Endothelial cell of umbilical vein (primary cell): ENCODE measurements at regions not wholly inside any gene's neighbourhood (a gene's known extent, or its start where the extent isn't known, plus 50 kb on each side); places are given as distances from the start of the nearest gene placed in this dataset.

ENCODE experiments used
- EZH2 ChIP-seq: IDR thresholded peaks from 2 replicates; pipeline ENCODE4 v1.6.1; 2012; ENCODE audit warnings: borderline replicate concordance, low read depth, mild to moderate bottlenecking, moderate library complexity, low read length, inconsistent platforms; ENCODE audit not compliant: severe bottlenecking
- FOS ChIP-seq: IDR thresholded peaks from 2 replicates; pipeline ENCODE4 v1.6.1; 2011; ENCODE audit warnings: mild to moderate bottlenecking, low read length, moderate library complexity, borderline replicate concordance; ENCODE audit not compliant: insufficient read depth
- GATA2 ChIP-seq: IDR thresholded peaks from 2 replicates; pipeline ENCODE4 v1.7.0; 2011; ENCODE audit warnings: low read depth, mild to moderate bottlenecking, moderate library complexity, mixed read lengths, low read length; ENCODE audit not compliant: insufficient read length, insufficient read depth
- JUN ChIP-seq: IDR thresholded peaks from 2 replicates; pipeline ENCODE4 v1.6.1; 2011; ENCODE audit warnings: borderline replicate concordance, low read depth; ENCODE audit not compliant: insufficient read length, insufficient read depth
- MYC ChIP-seq: IDR thresholded peaks from one replicate; pipeline ENCODE4 v1.6.1; 2011; ENCODE audit warnings: mild to moderate bottlenecking, low read depth, low read length
- POLR2A ChIP-seq: IDR thresholded peaks from 2 replicates; pipeline ENCODE4 v1.6.1; 2012; ENCODE audit warnings: low read depth, mild to moderate bottlenecking, control low read depth, low read length
- POLR2AphosphoS5 ChIP-seq: IDR thresholded peaks from 2 replicates; pipeline ENCODE4 v1.6.1; 2012; ENCODE audit warnings: low read depth, mild to moderate bottlenecking, control low read depth, low read length, moderate library complexity; ENCODE audit not compliant: insufficient read depth
- TF ChIP-seq, protein P1 (sequence below), 2 donors: IDR thresholded peaks; 1 replicate in 1 of 2; 2 replicates in 1 of 2; pipeline ENCODE4 v1.5.1; 2011; ENCODE audit warnings: low read length in 2 of 2, mild to moderate bottlenecking in 2 of 2, moderate library complexity in 2 of 2, control low read depth in 1 of 2, inconsistent platforms in 1 of 2, low read depth in 1 of 2; ENCODE audit not compliant: insufficient read depth in 1 of 2; ENCODE audit errors: extremely low read depth in 1 of 2

DNA sequence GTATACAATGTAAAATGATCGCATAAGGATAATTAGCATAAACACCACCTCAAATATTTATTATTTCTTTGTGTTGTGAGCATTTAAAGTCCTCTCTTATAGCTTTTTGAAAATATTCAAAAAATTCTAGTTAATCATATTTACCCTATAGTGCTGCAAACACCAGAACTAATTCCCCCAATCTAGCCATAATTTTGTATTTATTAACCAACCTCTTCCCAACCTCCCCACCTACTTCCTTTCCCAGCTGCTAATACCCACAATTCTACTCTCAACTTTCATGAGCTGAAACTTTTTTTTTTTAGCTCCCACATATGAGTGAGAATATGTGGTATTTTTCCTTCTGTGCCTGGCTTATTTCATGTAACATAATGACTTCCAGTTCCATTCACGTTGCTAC is 317.8 kb upstream of the ATP10B start:
- TF ChIP-seq, protein P1, sequence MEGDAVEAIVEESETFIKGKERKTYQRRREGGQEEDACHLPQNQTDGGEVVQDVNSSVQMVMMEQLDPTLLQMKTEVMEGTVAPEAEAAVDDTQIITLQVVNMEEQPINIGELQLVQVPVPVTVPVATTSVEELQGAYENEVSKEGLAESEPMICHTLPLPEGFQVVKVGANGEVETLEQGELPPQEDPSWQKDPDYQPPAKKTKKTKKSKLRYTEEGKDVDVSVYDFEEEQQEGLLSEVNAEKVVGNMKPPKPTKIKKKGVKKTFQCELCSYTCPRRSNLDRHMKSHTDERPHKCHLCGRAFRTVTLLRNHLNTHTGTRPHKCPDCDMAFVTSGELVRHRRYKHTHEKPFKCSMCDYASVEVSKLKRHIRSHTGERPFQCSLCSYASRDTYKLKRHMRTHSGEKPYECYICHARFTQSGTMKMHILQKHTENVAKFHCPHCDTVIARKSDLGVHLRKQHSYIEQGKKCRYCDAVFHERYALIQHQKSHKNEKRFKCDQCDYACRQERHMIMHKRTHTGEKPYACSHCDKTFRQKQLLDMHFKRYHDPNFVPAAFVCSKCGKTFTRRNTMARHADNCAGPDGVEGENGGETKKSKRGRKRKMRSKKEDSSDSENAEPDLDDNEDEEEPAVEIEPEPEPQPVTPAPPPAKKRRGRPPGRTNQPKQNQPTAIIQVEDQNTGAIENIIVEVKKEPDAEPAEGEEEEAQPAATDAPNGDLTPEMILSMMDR (IDR thresholded peaks at IDR 0.05; ENCODE audit: extremely low read depth in 1 of 2, insufficient read depth in 1 of 2, low read depth in 1 of 2, low read length in 2 of 2): no peak
- TF ChIP-seq POLR2AphosphoS5 (no peak), JUN (no peak), POLR2A (no peak), MYC (no peak), GATA2 (no peak), EZH2 (no peak), FOS (no peak)
